Embryonic facial prominence (tissue), 1 donor: ENCODE measurements at regions not wholly inside any gene's neighbourhood (a gene's known extent, or its start where the extent isn't known, plus 50 kb on each side); places are given as distances from the start of the nearest gene placed in this dataset.
"Not testable (repeated sequence)": the region's sequence is repeated elsewhere in the genome, so short reads cannot be mapped to it uniquely, and the experiment has no call there.

Experiments
- DNase-seq: peaks from one replicate; pipeline ENCODE4 v3.0.0-alpha.2; 2016; ENCODE audit errors: extremely low spot score

DNA sequence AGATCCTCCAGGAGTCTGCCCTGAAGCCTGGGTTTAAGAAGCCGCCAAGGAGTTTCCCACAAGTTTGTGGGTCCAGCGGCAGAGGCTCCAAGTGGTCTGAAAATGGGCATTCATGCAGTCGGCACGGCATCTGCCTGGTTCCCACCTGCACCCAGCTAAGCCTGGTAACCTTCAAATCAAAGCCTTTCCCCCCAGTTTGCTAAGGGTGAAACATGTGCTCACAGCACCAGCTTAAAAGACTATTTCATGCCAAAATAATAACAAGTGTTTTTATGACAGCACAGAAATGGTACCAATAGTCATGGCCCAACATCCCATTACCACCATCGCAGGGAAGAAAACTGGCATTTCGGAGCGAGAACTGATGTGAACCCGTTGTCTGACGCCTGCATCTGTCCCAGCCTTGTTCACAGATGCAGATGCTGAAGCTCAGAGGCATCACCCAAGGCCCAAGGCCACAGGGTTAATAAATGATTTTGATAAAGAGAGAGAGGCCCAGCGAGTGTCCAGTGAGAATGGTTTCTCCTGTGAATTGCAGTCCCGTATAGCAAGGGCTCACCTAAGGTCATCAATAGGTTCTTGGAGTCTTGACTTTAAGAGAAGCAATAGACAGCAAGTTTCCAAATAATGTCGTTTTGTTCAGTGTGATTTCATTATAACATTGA, 188.0 kb upstream of the TPM1 start:
- no peak for DNase-seq

DNA sequence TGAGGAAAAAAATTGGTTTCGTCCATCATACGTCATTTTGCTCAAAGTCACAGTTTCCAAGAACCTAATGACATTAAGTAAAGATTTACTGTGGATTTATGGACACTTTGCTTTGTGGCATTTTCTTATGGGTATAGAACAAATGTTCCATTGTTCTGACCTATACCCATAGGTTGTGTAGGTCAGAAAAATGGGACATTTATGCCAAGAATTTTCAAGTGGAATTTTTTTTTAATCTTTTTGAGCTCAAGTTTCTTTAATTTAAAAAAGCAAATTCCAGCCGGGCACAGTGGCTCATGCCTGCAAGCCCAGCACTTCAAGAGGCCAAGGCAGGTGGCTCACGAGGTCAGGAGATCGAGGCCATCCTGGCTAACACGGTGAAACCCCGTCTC, 187.5 kb upstream of the TPM1 start:
- DNase-seq: no peak

DNA sequence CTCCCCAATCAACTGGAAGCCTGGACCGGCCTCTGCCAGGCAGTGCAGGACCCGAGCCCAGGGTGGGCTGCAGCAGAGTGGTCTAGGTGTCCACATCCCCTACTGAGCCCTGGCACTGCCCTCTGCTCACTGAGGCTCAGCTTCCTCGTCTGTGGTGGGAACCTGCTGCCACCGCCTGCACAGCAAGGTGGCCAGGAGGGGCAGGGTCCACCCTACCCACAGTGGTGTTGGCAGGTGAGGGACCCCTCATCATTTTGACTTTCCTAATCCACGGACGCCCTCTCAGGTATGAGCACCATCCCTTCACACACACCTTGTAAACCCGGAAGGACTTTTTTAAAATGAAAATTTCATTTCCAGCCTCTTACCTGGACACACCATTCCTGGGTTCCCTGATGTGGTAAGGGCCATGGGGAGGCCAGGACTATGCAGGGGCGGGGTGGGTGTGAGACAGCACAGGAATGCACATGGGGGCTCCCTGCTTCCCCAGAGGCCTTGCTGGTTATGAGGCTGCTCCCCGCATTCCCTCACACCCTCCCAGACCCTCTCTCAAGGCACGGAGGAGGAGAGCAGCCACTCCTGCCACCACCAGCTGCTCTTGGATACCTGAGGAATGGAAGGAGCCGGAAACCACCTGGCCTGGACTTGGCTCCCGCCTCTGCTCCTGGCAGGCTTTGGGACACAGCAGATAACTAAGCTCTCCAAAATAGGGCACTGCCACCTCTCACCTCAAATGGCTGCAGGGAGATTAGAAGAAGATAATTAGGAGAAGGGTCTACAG, 185.9 kb upstream of the TPM1 start:
- no peak for DNase-seq

DNA sequence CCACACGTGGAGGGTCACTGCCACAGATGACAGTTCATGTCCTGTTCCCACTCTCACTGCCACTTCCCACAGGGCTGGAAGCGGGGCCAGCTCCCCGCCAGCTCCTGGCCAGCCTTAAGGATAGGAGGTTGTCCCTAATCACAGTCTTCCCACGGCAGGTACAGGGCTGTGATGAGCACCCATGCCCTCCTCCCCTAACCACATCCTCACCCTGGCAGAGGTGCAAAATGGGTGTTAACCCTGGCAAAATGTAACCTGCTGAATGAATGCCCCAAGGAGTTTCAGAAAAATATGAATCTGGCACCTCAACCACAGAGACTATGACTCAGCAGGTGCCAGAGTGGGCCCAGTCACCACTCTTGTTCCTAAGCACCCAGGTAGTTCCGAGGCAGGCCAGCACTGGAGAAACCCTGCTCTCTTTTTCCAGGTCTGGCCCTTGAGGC, 185.1 kb upstream of the TPM1 start:
- no peak for DNase-seq

DNA sequence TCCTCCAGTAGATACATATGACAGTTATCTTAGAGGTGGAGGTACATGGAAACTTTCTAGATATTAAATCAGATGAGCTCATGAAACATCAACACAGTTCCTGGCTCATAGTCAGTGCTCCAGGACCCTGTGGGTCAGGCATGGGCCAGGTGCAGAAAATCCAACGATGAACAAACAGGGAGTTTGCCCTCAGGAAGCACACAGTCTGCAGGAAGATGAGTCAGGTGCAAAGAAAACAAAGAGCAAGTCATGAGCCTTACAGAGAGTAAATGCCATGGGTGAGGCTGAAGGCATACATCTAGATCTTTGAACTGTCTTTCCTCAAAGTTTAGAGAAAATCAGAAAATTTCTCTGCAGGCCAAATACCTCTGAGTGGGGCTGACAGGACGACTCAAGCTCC, 184.2 kb upstream of the TPM1 start:
- DNase-seq: no peak

DNA sequence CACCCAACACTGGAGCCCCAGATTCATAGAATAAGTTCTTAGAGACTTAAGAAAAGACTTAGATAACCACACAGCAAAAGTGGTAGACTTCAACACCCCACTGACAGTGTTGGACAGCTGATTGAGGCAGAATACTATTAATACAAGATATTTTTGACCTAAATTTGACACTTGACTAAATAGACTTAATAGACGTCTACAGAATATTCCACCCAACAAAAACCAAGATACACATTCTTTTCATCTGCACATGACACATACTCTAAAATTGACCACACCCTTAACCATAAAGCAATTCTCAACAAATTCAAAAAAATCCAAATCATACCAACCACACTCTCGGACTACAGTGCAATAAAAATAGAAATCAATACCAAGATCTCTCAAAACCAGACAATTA, 179.8 kb upstream of the TPM1 start:
- no peak for DNase-seq

DNA sequence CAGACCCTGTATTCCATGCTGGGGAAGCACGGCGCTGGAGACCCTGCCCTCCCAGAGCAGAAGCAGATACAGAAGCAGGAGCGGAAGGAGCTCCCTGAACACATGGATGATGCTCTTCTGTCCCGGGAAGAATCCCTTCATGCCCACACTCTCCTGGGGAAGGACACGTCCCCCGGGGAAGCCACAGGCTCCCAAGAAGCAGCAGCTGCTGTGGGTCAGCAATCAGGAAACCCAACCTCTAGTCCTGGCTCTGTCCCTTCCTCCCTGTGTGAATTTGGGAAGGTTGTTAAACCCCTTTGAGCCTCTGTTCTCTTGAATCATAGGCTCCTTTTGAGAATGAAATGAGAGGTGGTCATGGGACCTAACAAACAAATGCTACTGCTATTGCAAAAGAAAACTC, 176.2 kb upstream of the TPM1 start:
- no peak for DNase-seq

DNA sequence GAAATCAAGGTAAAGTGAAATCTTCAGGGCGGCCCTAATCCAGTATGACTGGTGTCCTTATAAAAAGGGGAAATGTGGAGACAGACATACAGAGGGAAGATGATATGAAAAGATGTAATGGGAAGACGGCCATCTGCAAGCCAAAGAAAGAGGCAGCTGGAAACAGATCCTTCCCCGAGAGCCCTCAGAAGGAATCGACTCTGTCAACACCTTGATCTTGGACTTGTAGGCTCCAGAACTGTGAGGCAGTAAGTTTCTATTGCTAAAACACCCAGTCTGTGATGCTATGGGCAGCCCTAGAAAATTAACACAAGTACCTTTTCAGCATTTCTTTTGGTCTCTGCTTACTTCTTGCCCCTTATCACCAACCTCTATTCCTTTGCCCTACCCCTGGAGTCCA, 174.7 kb upstream of the TPM1 start:
- DNase-seq: no peak

DNA sequence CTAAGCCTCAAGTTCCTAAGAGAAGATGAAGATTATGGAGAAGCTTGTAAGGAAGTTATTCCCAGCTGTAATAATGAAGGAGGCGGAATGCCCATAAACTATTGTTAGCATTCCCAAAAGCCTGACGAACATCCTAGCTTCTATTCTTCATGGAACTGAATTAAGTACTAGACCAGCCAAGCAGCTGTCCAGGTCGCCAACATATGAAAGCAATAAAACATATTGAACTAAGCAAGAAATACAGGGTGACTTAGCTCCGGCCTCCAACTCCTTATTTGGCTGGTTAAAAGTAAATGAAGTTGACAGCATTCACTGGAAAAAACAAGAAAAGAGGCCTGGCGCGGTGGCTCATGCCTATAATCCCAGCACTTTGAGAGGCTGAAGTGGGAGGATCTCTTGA, 174.0 kb upstream of the TPM1 start:
- no peak for DNase-seq

DNA sequence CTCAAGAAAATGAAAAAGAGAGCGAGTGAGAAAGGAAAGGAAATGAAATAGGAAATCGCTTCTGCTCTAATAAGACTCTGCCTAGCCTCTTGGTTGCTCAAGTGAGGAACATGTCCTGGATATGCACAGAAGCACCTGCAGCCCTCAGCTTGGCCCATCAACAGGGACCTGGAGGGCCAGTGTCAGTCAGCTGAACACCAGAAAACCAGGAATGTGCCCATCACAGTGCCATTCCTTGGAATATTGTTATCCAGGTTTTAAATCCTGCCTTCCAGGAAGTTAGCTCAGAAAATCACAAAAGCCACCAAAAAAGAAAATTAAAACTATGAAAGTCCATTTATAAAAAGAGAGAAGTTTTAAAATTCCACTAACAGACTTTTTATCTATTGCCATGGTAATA, 173.4 kb upstream of the TPM1 start:
- no peak for DNase-seq

DNA sequence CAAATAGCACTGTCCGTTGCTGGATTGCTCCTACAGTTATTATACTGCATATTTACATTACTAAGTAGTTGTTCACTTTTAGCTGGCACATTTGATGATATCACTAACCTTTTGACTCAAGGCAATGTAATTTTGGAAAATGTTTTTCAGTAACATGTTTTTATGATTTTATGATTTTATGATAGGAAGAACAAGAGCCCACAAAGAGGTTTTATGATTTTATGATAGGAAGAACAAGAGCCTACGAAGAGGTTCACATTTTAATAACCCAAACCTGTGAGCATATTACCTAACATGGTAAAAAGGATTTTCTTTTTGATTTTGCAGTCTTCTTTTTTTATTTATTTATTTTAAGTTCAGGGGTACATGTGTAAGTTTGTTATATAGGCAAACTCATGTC, 172.3 kb upstream of the TPM1 start:
- DNase-seq: no peak

DNA sequence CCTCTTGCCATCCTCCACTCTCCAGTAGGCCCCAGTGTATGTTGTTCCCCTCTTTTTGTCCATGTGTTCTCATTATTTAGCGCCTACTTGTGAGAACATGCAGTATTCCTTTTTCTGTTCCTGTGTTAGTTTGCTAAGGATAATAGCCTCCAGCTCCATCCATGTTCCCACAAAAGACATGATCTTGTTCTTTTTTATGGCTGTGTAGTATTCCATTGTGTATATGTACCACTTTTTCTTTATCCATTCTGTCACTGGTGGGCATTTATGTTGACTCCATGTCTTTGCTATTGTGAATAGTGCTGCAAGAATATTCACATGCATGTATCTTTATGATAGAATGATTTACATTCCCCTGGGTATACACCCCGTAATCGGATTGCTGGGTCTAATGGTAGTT, 171.8 kb upstream of the TPM1 start:
- not testable (repeated sequence) for DNase-seq

DNA sequence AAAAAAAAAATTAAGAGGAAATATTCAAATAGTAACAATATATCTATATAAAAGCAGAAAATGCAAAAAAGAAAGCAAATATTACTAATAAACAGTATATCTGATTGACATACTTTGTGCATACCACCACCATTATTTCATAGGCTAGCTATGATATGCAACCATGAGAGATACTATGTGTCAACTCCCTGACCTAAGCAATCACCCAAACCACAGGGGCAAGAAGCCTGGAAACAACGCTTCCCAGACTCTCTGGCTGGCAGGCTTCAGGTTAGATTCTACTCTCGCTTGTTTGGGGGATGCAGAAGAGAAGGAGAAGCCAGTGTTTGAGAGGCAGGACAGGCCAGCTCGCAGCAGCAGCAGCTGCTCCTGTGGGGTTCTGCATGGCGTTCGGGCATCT, 169.3 kb upstream of the TPM1 start:
- no peak for DNase-seq

DNA sequence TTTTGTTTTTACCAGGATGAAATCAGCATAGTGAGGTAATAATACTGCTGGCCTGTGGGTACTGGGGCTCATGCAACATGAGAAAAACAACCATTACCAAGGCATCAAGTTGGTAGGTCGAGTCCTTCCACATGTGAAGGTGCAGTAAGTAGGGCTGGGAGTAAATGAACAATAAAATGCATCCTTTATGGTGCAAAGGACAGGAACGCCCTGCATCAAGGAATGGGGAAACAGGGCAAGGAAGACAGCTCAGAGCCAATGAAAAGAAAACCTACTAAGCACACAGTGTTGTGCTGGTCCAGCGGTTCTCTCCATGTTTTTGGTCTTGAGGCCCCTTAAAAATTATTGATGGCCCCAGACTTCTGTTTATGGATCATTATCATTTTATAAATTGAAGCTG, 168.5 kb upstream of the TPM1 start:
- DNase-seq: no peak

DNA sequence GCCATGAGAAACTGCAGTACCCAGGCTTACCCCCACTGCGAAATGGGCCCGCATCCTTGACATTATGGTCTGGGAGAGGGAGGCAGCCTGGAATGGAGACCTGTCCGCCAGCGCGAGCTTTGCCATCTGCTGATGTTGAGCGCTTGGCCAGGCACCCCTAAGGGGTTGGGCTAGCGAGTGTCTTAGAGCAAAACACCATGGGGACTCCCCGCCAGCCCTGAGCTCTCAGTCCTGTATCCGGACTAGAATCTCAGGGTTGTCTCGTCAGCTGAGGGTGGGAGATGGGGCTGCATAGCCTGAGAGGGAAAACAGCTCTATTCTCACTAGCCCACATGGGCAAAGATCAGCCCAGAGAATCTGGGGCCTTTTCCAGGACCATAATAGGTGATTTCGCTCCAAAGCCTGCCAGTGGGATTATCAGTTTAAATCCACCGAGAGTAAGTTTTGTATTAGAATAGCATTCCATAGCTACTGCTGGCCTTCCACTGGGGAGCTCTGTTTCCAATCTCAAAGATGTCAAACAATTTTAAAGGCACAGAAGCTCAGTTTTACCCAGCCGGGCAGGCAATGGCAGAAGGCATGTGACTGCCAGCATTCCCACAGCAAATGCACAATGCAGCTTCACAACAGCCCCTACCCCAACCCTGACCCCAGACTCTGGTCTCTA, 167.5 kb upstream of the TPM1 start:
- no peak for DNase-seq

DNA sequence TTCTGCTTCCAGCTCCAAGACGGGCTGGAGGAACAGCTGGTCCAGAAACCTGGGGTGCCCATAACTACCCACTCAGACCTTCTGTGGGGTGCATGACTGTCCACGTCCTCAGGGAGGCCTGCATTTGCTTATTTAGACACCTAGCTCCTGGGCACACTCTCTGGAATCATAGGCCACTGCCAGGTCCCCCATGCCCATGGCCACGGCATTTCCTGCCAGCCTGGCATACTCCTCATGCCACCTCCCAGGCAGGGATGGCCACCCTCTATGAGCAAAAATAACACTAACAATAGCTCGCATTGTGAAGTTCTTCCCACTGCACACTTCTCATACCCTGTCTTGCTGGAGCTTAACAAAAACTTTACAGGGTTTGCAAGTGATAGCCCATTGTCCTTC, 166.9 kb upstream of the TPM1 start:
- no peak for DNase-seq

DNA sequence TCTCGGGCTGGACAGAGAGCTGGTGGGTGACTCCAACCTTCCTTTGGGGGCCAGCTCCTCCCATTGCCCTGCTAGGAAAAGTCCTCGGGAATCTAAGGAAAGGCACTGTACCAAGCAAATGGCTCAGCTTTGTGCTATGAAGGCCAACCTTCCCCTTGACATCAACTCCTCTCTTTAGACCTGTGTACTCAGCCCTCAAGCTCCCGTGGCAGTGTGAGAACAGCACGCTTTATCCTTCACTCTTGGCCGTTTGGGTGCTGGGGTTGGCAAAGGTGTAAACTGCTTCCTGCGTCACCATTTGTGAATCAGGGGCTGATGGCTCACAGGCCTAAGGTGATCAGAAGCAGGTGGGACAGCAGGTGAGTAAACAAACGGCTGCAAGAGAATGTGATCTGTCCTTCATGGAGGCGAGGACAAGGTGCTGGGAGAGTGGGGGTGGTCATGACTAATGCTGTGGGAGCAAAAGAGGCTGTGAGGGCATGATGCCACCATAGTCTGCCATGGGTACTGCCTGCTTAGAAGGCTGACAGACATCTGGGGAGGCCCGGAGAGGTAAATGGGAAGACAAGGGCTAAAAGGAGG, 165.2 kb upstream of the TPM1 start:
- no peak for DNase-seq

DNA sequence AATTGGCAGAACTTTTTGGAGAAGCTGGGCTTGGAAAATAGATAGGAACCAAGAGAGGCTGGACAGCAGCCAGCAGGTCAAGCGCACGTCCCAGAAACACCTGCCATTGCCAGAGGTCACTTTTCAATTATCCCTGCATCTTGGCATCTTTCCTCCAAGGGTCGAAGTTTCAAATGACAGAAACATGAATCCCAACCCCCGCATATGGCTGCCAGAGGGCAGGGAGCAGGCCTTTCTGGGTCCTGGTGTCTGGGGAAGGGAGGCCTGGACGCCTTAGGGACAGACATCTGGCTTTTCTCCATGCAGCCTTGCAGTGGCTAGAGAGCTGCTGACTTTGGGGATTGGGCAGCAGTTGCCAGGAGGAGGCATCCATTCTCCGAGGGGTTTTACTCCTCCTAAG, 164.5 kb upstream of the TPM1 start:
- DNase-seq: no peak

DNA sequence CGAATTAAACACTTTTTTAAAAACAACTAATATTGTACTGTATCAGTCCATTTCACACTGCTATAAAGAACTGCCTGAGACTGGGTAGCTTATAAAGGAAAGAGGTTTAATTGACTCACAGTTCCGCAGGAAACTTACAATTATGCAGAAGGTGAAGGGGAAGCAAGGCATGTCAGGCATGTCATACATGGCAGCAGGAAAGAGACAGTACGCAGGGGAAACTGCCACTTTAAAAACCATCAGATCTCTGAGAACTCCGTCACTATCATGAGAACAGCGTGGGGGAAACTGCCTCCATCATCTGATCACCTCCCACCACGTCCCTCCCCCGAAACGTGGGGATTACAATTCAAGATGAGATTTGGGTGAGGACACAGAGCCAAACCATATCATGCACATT, 162.8 kb upstream of the TPM1 start:
- no peak for DNase-seq

DNA sequence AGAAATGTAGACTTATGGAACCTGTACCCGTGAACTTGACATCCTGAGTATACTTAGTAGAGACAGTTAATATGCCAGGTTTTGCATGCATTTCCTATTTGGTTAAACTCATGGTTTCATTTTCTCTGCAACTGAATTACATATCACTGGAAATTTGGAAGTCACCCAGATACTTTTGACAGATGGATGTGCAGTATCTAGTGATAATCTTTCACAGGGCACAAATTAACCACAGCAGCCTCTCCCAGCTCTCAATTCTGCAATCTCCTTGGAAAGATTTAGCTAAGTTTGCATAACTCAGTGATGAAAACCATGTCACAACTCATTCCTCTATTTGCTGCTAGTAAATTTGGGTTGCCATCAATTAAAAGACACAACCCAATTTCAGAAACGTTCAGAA, 162.3 kb upstream of the TPM1 start:
- no peak for DNase-seq

DNA sequence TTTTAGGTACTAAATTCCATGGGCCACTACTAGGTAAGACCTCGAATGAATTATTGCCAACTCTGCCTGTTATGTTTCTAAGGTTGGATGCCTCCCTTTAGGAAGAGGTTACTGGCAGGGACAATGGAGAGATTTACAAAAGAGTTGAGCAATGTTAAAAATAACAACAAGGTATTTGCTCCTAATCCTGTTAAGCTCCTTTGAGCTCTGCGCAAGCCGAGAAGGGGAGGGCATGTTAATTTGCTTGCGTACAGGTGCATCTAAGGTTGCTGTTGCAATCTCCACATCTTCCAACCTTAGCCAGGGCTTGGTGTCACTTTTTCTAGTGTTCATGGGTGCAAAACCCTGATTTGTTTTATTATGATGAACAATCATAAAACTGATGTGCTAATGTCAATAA, 161.5 kb upstream of the TPM1 start:
- no peak for DNase-seq

DNA sequence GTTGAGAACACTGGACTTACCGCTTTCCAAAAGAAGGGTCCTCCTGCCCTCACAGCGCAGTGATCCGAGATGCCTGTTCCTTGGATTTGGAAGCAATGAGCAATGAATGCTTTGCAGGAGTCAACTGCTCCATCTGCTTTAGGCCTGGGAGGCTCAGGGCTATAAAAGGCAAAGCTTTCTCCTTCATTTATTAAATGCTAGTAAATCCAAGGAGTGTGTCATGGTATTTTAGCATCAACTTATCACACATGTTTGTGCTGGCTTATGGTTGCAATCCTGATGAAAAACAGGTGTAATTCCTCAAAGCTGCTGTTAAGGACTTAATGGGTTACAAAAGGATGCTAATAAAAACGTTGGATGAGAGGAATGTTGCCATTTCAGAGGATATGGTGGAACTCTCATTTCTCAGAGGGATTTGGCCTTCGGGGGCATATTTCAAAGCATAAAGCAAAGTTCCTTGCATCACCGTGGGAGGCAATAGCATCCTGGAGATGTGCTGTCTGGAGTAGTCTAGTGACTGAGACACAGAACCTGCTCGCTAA, 158.5 kb upstream of the TPM1 start:
- DNase-seq: peak; percentile 34
